Vagina (tissue), 2 donors: ENCODE measurements at regions not wholly inside any gene's neighbourhood (a gene's known extent, or its start where the extent isn't known, plus 50 kb on each side); places are given as distances from the start of the nearest gene placed in this dataset.

Experiments
- POLR2A ChIP-seq, 2 donors: fragments of 450-650 bp; IDR thresholded peaks; one replicate each; pipeline ENCODE4 v1.6.1; 2017; ENCODE audit warnings: antibody characterized with exemption in 2 of 2, mild to moderate bottlenecking in 2 of 2, moderate library complexity in 2 of 2
- POLR2AphosphoS5 ChIP-seq, 2 donors: sonication (generic); formaldehyde crosslinking; IDR thresholded peaks; one replicate each; pipeline ENCODE4 v1.9.0; 2017; ENCODE audit warnings: antibody characterized with exemption in 2 of 2, mild to moderate bottlenecking in 2 of 2, low read depth in 1 of 2; ENCODE audit not compliant: insufficient read depth in 1 of 2
- TF ChIP-seq, protein P1 (sequence below), 3 experiments: fragments of 450-650 bp in 2 of 3; fragments of 200-600 bp in 1 of 3; sonication (generic) in 1 of 3; IDR thresholded peaks; one replicate each; pipeline ENCODE4 v1.5.1; 2017 to 2019; ENCODE audit warnings: antibody characterized with exemption in 3 of 3, mild to moderate bottlenecking in 2 of 3, moderate library complexity in 2 of 3

DNA sequence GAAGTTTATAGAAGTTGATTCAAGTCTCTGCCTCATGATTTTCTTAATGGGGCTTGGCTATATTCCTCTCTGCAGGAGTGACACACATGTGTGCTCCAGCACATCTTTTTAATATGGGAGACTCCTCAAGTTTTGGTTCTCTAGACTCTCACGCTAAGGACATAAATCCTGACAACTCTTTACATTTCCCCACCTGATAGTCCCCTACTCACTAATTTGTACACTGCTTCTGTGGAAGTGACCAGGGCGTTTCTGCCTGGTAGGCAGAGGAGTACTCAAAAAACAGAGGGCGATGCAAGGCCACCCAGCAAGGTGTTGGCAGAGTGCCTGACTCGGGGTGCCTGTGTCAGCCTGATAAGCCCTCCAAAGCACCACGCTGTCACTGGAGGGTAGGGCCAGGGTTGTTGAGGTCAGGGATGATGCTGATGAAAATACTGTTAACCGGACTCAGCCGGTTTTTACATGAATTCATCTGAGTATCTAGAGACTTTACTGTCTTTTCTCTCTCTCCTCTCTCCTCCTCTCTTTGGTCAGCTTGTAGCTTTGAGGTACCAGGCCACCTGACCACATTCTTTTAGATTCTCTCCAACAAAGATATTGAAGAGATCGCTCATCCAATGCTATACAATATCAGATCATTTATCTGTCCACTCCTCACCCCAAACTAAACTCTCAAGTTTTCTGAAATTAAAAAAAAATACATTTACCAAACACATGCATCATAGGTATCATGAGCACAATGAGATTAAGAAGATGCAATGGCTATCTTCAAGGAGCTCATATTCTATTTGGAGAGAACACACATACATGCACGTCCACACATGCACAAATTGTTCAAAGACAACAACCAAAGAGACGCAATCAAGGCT lies 205.2 kb downstream of the PIK3R1 start:
- TF ChIP-seq, protein P1, sequence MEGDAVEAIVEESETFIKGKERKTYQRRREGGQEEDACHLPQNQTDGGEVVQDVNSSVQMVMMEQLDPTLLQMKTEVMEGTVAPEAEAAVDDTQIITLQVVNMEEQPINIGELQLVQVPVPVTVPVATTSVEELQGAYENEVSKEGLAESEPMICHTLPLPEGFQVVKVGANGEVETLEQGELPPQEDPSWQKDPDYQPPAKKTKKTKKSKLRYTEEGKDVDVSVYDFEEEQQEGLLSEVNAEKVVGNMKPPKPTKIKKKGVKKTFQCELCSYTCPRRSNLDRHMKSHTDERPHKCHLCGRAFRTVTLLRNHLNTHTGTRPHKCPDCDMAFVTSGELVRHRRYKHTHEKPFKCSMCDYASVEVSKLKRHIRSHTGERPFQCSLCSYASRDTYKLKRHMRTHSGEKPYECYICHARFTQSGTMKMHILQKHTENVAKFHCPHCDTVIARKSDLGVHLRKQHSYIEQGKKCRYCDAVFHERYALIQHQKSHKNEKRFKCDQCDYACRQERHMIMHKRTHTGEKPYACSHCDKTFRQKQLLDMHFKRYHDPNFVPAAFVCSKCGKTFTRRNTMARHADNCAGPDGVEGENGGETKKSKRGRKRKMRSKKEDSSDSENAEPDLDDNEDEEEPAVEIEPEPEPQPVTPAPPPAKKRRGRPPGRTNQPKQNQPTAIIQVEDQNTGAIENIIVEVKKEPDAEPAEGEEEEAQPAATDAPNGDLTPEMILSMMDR (IDR thresholded peaks at IDR 0.05) = no peak
- TF ChIP-seq POLR2A (IDR thresholded peaks at IDR 0.05) = no peak
- TF ChIP-seq POLR2AphosphoS5 (IDR thresholded peaks at IDR 0.05; ENCODE audit: insufficient read depth in 1 of 2, low read depth in 1 of 2) = no peak
